ENCODE measurements at regions not wholly inside any gene's neighbourhood (a gene's known extent, or its start where the extent isn't known, plus 50 kb on each side); places are given as distances from the start of the nearest gene placed in this dataset.

- DNase-seq (ENCODE audit: low read depth): peak; percentile 29
- no peaks in the 10 kb centered on the region for H3K36me3 ChIP-seq (ENCODE audit: control insufficient read depth, insufficient read depth, low read length)
- no peak for FAIRE-seq
- H3K27me3 ChIP-seq (ENCODE audit: control insufficient read depth, insufficient read depth, low read length): no peaks in the 10 kb centered on the region
- TF ChIP-seq CTCF (IDR thresholded peaks at IDR 0.05; ENCODE audit: insufficient read depth, low read length, severe bottlenecking): no peak
- no peak overlapping the region for H3K4me3 ChIP-seq (ENCODE audit: low read depth, low read length)
These were observed 210.3 kb upstream of the ADRA1B start for GRCh38 chr5:159705948-159706347.

- Histone ChIP-seq H3K36me3 (ENCODE audit: control insufficient read depth, insufficient read depth, low read length) (no peaks in the 10 kb centered on the region), H3K4me3 (ENCODE audit: low read depth, low read length) (no peak overlapping the region), H3K27me3 (ENCODE audit: control insufficient read depth, insufficient read depth, low read length) (no peaks in the 10 kb centered on the region)
- TF ChIP-seq CTCF (IDR thresholded peaks at IDR 0.05; ENCODE audit: insufficient read depth, low read length, severe bottlenecking): no peak
- DNase-seq (ENCODE audit: low read depth) (no peak), FAIRE-seq (no peak)
These were observed 208.2 kb upstream of the ADRA1B start for GRCh38 chr5:159708090-159708489.

GRCh38 chr5:159712672-159713071 is 203.6 kb upstream of the ADRA1B start:
- Histone ChIP-seq H3K36me3 (ENCODE audit: control insufficient read depth, insufficient read depth, low read length) (no peaks in the 10 kb centered on the region), H3K27me3 (ENCODE audit: control insufficient read depth, insufficient read depth, low read length) (no peaks in the 10 kb centered on the region), H3K4me3 (ENCODE audit: low read depth, low read length) (no peak overlapping the region)
- no peak for TF ChIP-seq CTCF (IDR thresholded peaks at IDR 0.05; ENCODE audit: insufficient read depth, low read length, severe bottlenecking)
- DNase-seq (ENCODE audit: low read depth) (no peak), FAIRE-seq (no peak)

GRCh38 chr5:159713254-159713653 is 203.0 kb upstream of the ADRA1B start:
- H3K27me3 ChIP-seq (ENCODE audit: control insufficient read depth, insufficient read depth, low read length): no peaks in the 10 kb centered on the region
- no peak overlapping the region for H3K4me3 ChIP-seq (ENCODE audit: low read depth, low read length)
- TF ChIP-seq CTCF (IDR thresholded peaks at IDR 0.05; ENCODE audit: insufficient read depth, low read length, severe bottlenecking): no peak
- FAIRE-seq: no peak
- no peaks in the 10 kb centered on the region for H3K36me3 ChIP-seq (ENCODE audit: control insufficient read depth, insufficient read depth, low read length)
- DNase-seq (ENCODE audit: low read depth): no peak

GRCh38 chr5:159713773-159714172 is 202.5 kb upstream of the ADRA1B start:
- no peaks in the 10 kb centered on the region for H3K36me3 ChIP-seq (ENCODE audit: control insufficient read depth, insufficient read depth, low read length)
- no peak for TF ChIP-seq CTCF (IDR thresholded peaks at IDR 0.05; ENCODE audit: insufficient read depth, low read length, severe bottlenecking)
- DNase-seq (ENCODE audit: low read depth): no peak
- FAIRE-seq: no peak
- no peaks in the 10 kb centered on the region for H3K27me3 ChIP-seq (ENCODE audit: control insufficient read depth, insufficient read depth, low read length)
- no peak overlapping the region for H3K4me3 ChIP-seq (ENCODE audit: low read depth, low read length)

GRCh38 chr5:159725475-159725874 is 190.8 kb upstream of the ADRA1B start:
- FAIRE-seq: no peak
- H3K4me3 ChIP-seq (ENCODE audit: low read depth, low read length): no peak overlapping the region
- no peak for DNase-seq (ENCODE audit: low read depth)
- no peak for TF ChIP-seq CTCF (IDR thresholded peaks at IDR 0.05; ENCODE audit: insufficient read depth, low read length, severe bottlenecking)
- no peaks in the 10 kb centered on the region for H3K27me3 ChIP-seq (ENCODE audit: control insufficient read depth, insufficient read depth, low read length)
- no peaks in the 10 kb centered on the region for H3K36me3 ChIP-seq (ENCODE audit: control insufficient read depth, insufficient read depth, low read length)

Measured in bronchial epithelial cell (primary cell).